B cell (primary cell): ENCODE measurements at regions not wholly inside any gene's neighbourhood (a gene's known extent, or its start where the extent isn't known, plus 50 kb on each side); places are given as distances from the start of the nearest gene placed in this dataset.

ENCODE experiments used
- ATAC-seq: fragments of 200-7000 bp; cut with Tn5 transposase; one replicate; pipeline ENCODE4 v1.10.0; 2021; ENCODE audit warnings: low read depth, mild to moderate bottlenecking, moderate number of reproducible peaks, moderate library complexity
- CTCF ChIA-PET: fragments of 350-600 bp; sonication (Branson Sonifier 250); formaldehyde crosslinking; loops from one replicate; lab custom pipeline; 2021; ENCODE audit warnings: antibody characterized with exemption, inconsistent platforms; lab: Charles Lee
- POLR2A ChIA-PET: fragments of 350-600 bp; sonication (Branson Sonifier 250); formaldehyde crosslinking; loops from one replicate; lab custom pipeline; 2021; ENCODE audit warnings: antibody characterized with exemption; lab: Charles Lee
- DNase-seq: peaks from one replicate; pipeline ENCODE4 v3.0.0; 2013
- H2AFZ ChIP-seq: 2 replicates; pipeline ENCODE4 v1.6.1; 2012; ENCODE audit warnings: mild to moderate bottlenecking, low read depth, low read length; ENCODE audit not compliant: insufficient read depth, poor library complexity, severe bottlenecking
- H3K27ac ChIP-seq, 2 donors: 1 replicate in 1 of 2; 2 replicates in 1 of 2; pipeline ENCODE4 v1.5.1; 2012 to 2013; ENCODE audit warnings: low read length in 2 of 2, mild to moderate bottlenecking in 2 of 2, moderate library complexity in 1 of 2
- H3K27me3 ChIP-seq, 4 experiments: fragments of 200-600 bp in 1 of 4; sonication (generic) in 1 of 4; replicated peaks in 1 of 4; 1 replicate in 2 of 4; 2 replicates in 2 of 4; pipeline versions ENCODE4 v1.6.1 to v1.7.0; 2013 to 2016; ENCODE audit warnings: low read length in 3 of 4, mild to moderate bottlenecking in 2 of 4, mixed read lengths in 1 of 4, moderate library complexity in 1 of 4; ENCODE audit not compliant: insufficient read depth in 4 of 4, control insufficient read depth in 3 of 4; ENCODE audit errors: control extremely low read depth in 1 of 4
- H3K36me3 ChIP-seq, 2 experiments: replicated peaks in 1 of 2; 1 replicate in 1 of 2; 2 replicates in 1 of 2; pipeline versions ENCODE4 v1.6.1 to v1.7.1; 2013; ENCODE audit warnings: low read length in 1 of 2; ENCODE audit not compliant: insufficient read depth in 2 of 2, control insufficient read depth in 1 of 2; ENCODE audit errors: control extremely low read depth in 1 of 2, extremely low read depth in 1 of 2
- H3K4me1 ChIP-seq, 2 donors: fragments of 200-600 bp in 1 of 2; sonication (generic) in 1 of 2; 1 replicate in 1 of 2; 2 replicates in 1 of 2; pipeline versions ENCODE4 v1.5.1 to v1.6.1; 2013 to 2017; ENCODE audit warnings: low read length in 2 of 2; ENCODE audit not compliant: control insufficient read depth in 2 of 2, insufficient read depth in 2 of 2
- H3K4me2 ChIP-seq: replicated peaks from 2 replicates; pipeline ENCODE3; 2012; ENCODE audit warnings: mild to moderate bottlenecking, low read depth, low read length; ENCODE audit not compliant: poor library complexity, severe bottlenecking
- H3K4me3 ChIP-seq, 5 experiments: fragments of 200-600 bp in 1 of 5; sonication (generic) in 1 of 5; 1 replicate in 3 of 5; 2 replicates in 2 of 5; pipeline versions ENCODE4 v1.5.1 to v1.7.0; 2011 to 2016; ENCODE audit warnings: low read length in 4 of 5, mild to moderate bottlenecking in 4 of 5, low read depth in 2 of 5, control low read depth in 1 of 5, moderate library complexity in 1 of 5; ENCODE audit not compliant: insufficient read depth in 1 of 5; ENCODE audit errors: control extremely low read depth in 1 of 5, extremely low read depth in 1 of 5
- H3K79me2 ChIP-seq: fragments of 200-600 bp; sonication (generic); one replicate; pipeline ENCODE4 v1.6.0; 2016; ENCODE audit warnings: low read length; ENCODE audit not compliant: control insufficient read depth, insufficient read depth
- H3K9ac ChIP-seq: fragments of 200-600 bp; sonication (generic); 2 replicates; pipeline ENCODE4 v1.6.1; 2017; ENCODE audit warnings: mild to moderate bottlenecking, low read length, moderate library complexity
- H3K9me3 ChIP-seq, 3 donors: one replicate each; pipeline versions ENCODE4 v1.6.1 to v1.7.1; 2013; ENCODE audit warnings: low read length in 2 of 3; ENCODE audit not compliant: control insufficient read depth in 2 of 3, insufficient read depth in 1 of 3; ENCODE audit errors: control extremely low read depth in 1 of 3
- H4K20me1 ChIP-seq: 2 replicates; pipeline ENCODE4 v1.6.0; 2012; ENCODE audit warnings: mild to moderate bottlenecking, low read length; ENCODE audit not compliant: insufficient read depth, control insufficient read depth, poor library complexity, severe bottlenecking
- H3K27ac Mint-ChIP-seq: one replicate; pipeline ENCODE4 v1.8.0; 2021; ENCODE audit warnings: mixed read lengths
- H3K27me3 Mint-ChIP-seq: one replicate; pipeline ENCODE4 v1.8.0; 2021; ENCODE audit warnings: mixed read lengths
- H3K4me1 Mint-ChIP-seq: one replicate; pipeline ENCODE4 v1.8.0; 2021; ENCODE audit warnings: mixed read lengths
- H3K4me3 Mint-ChIP-seq: one replicate; pipeline ENCODE4 v1.8.0; 2021; ENCODE audit warnings: mixed read lengths
- H3K9me3 Mint-ChIP-seq: one replicate; pipeline ENCODE4 v1.8.0; 2022; ENCODE audit warnings: mixed read lengths; ENCODE audit not compliant: insufficient read depth
- EZH2 ChIP-seq: IDR thresholded peaks from 2 replicates; pipeline ENCODE4 v1.6.1; 2012; ENCODE audit warnings: borderline replicate concordance, low read depth, mild to moderate bottlenecking, moderate library complexity, low read length; ENCODE audit not compliant: insufficient read depth, poor library complexity, severe bottlenecking
- WGBS: methylation state at CpG from one replicate; pipeline ENCODE4 v1.1.5; 2013; ENCODE audit warnings: missing lambda C conversion rate; ENCODE audit not compliant: insufficient coverage; 5-methylcytosine and 5-hydroxymethylcytosine counted together
- intact Hi-C: fragments of 100-400 bp; cut with micrococcal nuclease; formaldehyde crosslinking; loops from one replicate; pipeline ENCODE4 v1.10.0; 2022
- TF ChIP-seq, protein P1 (sequence below): fragments of 200-600 bp; IDR thresholded peaks from one replicate; pipeline ENCODE4 v1.8.0; 2022; ENCODE audit warnings: antibody characterized with exemption, mild to moderate bottlenecking

DNA sequence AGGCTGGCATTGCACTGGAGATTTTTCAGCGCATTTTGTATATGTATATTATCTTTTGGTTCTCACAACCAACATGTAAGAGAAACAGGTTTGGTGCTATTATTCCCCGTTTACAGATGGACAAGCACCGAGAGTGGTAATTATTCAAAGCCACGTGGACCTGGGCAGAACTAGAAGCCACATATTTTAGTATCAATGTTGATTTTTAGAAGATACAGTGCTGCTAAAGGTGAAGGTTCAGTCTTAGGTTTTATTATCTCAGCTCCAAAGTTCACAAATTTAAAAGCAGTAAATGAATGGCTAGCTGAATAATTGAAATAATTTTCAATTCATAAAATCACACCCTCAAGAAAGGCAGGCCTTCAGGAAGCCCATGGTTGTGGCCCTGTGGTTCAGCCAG lies 400.6 kb upstream of the ID2 start:
- Histone ChIP-seq H2AFZ (no peak overlapping the region), H4K20me1 (no peaks in the 10 kb centered on the region), H3K9me3 (no peaks in the 10 kb centered on the region), H3K36me3 (no peaks in the 10 kb centered on the region), H3K4me1 (no peaks in the 10 kb centered on the region), H3K27me3 (peaks cover 0 to 14% (median 4%) of the 10 kb centered on the region in 4 experiments), H3K9ac (no peak overlapping the region), H3K4me2 (no peak overlapping the region), H3K79me2 (no peaks in the 10 kb centered on the region), H3K4me3 (no peak overlapping the region), H3K27ac (no peak overlapping the region)
- Mint-ChIP-seq H3K27ac (no peak overlapping the region), H3K27me3 (peaks cover 59% of the 10 kb centered on the region), H3K9me3 (no peaks in the 10 kb centered on the region), H3K4me3 (no peak overlapping the region), H3K4me1 (no peaks in the 10 kb centered on the region)
- intact Hi-C loops, result no loop called here
- CTCF ChIA-PET, result no interaction called here
- no peak for ATAC-seq
- no peak for DNase-seq
- TF ChIP-seq, protein P1, sequence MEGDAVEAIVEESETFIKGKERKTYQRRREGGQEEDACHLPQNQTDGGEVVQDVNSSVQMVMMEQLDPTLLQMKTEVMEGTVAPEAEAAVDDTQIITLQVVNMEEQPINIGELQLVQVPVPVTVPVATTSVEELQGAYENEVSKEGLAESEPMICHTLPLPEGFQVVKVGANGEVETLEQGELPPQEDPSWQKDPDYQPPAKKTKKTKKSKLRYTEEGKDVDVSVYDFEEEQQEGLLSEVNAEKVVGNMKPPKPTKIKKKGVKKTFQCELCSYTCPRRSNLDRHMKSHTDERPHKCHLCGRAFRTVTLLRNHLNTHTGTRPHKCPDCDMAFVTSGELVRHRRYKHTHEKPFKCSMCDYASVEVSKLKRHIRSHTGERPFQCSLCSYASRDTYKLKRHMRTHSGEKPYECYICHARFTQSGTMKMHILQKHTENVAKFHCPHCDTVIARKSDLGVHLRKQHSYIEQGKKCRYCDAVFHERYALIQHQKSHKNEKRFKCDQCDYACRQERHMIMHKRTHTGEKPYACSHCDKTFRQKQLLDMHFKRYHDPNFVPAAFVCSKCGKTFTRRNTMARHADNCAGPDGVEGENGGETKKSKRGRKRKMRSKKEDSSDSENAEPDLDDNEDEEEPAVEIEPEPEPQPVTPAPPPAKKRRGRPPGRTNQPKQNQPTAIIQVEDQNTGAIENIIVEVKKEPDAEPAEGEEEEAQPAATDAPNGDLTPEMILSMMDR, result no peak
- no peak for TF ChIP-seq EZH2
- POLR2A ChIA-PET, result no interaction called here
- WGBS, result 80% methylated on average over 1 of the region's 4 CpGs

DNA sequence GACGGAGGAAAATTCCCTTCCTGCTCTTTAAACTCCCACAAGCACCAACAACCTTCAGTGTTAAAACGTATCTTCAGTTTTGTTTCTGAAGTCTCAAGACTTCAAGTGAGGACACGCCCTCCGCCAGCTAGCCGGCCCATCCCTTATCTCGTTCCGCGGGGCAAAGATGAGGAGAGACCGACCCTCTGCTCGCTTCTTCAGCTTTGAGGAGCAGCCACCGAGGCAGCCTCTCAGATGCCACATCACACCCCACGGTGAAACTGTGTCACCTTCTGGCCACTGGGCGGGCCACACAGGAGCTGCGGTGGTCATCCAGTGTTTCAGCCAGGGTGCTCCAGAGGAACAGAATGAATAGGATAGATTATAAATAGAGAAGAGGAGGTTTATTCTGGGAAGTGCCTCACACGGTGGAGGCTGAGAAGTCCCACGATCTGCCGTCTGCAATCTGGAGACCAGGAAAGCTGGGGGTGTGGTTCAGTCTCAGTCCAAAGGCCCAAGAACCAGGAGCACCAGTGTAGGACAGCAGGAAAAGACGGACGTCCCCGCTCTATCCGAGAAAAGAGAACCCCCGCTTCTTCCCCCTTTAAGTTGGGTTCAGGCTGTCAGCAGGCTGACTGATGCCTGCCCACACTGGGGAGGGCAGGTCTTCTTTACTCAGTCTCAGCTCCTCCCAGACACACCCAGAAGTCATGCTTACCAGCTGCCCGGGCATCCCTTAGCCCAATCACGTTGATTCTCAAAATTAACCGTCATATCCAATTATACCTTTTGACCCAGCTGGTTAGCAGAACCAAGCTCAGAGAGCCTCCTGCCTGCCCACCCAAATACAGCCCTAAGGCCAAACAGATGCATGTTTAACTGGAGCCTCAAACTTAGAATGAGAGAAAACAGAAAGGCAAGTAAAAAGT lies 399.7 kb upstream of the ID2 start:
- ChIA-PET POLR2A (no interaction called here), CTCF (no interaction called here)
- DNase-seq (no peak), ATAC-seq (no peak)
- Histone ChIP-seq H3K27ac (no peak overlapping the region), H3K4me1 (no peaks in the 10 kb centered on the region), H3K79me2 (no peaks in the 10 kb centered on the region), H3K4me2 (no peak overlapping the region), H4K20me1 (no peaks in the 10 kb centered on the region), H3K36me3 (no peaks in the 10 kb centered on the region), H3K27me3 (peaks cover 0 to 14% (median 6%) of the 10 kb centered on the region in 4 experiments), H3K4me3 (no peak overlapping the region), H2AFZ (no peak overlapping the region), H3K9me3 (no peaks in the 10 kb centered on the region), H3K9ac (no peak overlapping the region)
- 95% methylated on average over 23 of the region's 25 CpGs for WGBS
- intact Hi-C loops, result no loop called here
- Mint-ChIP-seq H3K4me1 (no peaks in the 10 kb centered on the region), H3K27me3 (peaks cover 60% of the 10 kb centered on the region), H3K9me3 (no peaks in the 10 kb centered on the region), H3K27ac (no peak overlapping the region), H3K4me3 (no peak overlapping the region)
- TF ChIP-seq, protein P1, result no peak
